ENCODE measurements at regions not wholly inside any gene's neighbourhood (a gene's known extent, or its start where the extent isn't known, plus 50 kb on each side); places are given as distances from the start of the nearest gene placed in this dataset.
"Not testable (repeated sequence)": the region's sequence is repeated elsewhere in the genome, so short reads cannot be mapped to it uniquely, and the experiment has no call there.

DNA sequence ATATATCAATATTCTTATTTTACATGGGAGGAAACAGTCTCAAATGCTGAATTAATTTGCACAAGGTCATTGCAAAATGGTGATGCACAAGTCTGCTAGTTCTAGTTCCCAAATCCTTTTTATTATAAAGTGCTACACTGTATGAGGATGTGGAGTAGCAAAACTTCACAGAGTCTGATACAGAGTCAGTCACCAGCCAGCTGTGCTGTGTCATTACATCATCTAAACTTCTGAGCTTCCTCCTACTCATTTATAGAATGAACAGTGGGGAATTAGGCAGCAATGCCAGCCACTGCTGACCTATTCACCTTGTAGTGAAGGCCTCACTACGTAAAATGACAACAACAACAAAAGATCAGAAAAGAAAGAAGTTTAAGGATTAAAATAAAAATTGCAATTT, 357.8 kb downstream of the TMEM167A start:
- Histone ChIP-seq H3K4me3 (no peak overlapping the region), H3K9me3 (no peaks in the 10 kb centered on the region), H3K36me3 (no peaks in the 10 kb centered on the region), H3K27me3 (no peaks in the 10 kb centered on the region), H3K27ac (no peak overlapping the region), H3K4me1 (peaks cover 0 to 18% (median 0%) of the 10 kb centered on the region in 4 donors)
- intact Hi-C loops (cut with DNase I; ENCODE audit: low total_unique reads): no loop called here
- DNase-seq: no peak
- TF ChIP-seq, protein P1, sequence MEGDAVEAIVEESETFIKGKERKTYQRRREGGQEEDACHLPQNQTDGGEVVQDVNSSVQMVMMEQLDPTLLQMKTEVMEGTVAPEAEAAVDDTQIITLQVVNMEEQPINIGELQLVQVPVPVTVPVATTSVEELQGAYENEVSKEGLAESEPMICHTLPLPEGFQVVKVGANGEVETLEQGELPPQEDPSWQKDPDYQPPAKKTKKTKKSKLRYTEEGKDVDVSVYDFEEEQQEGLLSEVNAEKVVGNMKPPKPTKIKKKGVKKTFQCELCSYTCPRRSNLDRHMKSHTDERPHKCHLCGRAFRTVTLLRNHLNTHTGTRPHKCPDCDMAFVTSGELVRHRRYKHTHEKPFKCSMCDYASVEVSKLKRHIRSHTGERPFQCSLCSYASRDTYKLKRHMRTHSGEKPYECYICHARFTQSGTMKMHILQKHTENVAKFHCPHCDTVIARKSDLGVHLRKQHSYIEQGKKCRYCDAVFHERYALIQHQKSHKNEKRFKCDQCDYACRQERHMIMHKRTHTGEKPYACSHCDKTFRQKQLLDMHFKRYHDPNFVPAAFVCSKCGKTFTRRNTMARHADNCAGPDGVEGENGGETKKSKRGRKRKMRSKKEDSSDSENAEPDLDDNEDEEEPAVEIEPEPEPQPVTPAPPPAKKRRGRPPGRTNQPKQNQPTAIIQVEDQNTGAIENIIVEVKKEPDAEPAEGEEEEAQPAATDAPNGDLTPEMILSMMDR (IDR thresholded peaks at IDR 0.05): no peak

DNA sequence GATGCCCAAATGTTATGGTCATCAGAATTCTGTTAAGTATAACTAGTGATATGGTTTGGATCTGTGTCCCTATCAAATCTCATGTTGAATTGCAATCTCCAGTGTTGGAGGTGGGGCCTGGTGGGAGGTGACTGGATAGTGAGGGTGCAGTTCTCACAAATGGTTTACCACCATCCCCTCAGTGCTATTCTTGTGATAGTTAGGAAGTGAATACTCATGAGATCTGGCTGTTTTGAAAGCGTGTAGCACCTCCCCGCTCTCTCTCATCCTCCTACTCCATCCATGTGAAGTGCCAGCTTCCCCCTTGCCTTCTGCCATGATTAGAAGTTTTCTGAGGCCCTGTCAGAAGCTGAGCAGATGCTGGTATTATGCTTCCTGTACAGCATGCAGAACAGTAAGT, 359.5 kb downstream of the TMEM167A start:
- Histone ChIP-seq H3K4me1 (peaks cover 0 to 18% (median 0%) of the 10 kb centered on the region in 4 donors), H3K36me3 (no peaks in the 10 kb centered on the region), H3K4me3 (no peak overlapping the region), H3K9me3 (no peaks in the 10 kb centered on the region), H3K27me3 (no peaks in the 10 kb centered on the region), H3K27ac (no peak overlapping the region)
- TF ChIP-seq, protein P1 (IDR thresholded peaks at IDR 0.05): no peak
- intact Hi-C loops (cut with DNase I; ENCODE audit: low total_unique reads): no loop called here
- no peak for DNase-seq

DNA sequence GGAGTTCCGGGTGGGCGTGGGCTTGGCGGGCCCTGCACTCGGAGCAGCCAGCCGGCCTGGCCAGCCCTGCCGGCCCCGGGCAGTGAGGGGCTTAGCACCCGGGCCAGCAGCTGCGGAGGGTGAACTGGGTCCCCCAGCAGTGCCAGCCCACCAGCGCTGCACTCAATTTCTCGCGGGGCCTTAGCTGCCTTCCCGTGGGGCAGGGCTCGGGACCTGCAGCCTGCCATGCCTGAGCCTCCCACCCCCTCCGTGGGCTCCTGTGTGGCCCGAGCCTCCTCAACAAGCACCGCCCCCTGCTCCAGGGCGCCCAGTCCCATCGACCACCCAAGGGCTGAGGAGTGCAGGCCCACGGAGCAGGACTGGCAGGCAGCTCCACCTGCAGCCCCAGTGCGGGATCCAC, 362.5 kb downstream of the TMEM167A start:
- H3K4me1 ChIP-seq; H3K27me3 ChIP-seq; DNase-seq; H3K9me3 ChIP-seq; H3K4me3 ChIP-seq; H3K27ac ChIP-seq; intact Hi-C loops (cut with DNase I; ENCODE audit: low total_unique reads); H3K36me3 ChIP-seq: not testable (repeated sequence)

DNA sequence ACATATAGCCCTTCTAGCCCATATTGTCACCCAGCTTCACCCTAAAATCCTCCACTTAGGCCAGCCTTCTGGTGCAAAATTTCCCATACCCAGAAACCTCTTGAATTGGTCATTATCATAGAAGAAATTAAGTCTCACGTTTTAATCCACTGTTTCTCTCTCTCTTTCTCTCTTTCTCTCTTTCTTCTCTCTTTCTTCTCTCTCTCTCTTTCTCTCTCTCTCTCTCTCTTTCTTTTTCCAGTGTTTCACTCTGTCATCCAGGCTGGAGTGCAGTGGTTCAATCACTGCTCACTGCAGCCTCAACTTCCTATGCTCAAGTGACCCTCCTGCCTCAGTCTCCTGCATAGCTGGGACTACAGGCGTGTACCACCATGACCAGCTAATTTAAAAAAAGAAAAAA, 363.4 kb downstream of the TMEM167A start:
- H3K36me3 ChIP-seq: no peaks in the 10 kb centered on the region
- TF ChIP-seq, protein P1 (IDR thresholded peaks at IDR 0.05): no peak
- no peaks in the 10 kb centered on the region for H3K9me3 ChIP-seq
- intact Hi-C loops (cut with DNase I; ENCODE audit: low total_unique reads): no loop called here
- H3K27ac ChIP-seq: no peak overlapping the region
- no peaks in the 10 kb centered on the region for H3K4me1 ChIP-seq
- no peaks in the 10 kb centered on the region for H3K27me3 ChIP-seq
- H3K4me3 ChIP-seq: no peak overlapping the region
- DNase-seq: no peak

DNA sequence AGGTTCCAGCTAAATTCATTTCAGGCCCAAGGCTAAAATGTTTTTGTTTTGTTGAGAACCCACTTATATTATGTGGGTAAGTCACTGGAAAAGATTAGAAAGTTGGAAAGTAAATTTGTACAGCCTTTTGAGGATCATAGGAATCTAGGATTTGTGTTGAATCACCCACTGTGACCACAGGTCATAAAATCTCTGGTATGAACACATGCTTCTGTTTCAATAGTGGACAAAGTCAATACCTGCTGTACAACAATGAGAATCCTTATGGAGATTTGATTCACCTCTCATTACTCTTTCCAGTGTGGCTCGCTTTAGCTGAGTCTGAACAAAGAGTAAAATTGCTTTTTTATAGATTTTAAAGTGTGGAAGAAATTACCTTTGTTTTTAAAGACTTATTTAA, 369.5 kb downstream of the TMEM167A start:
- Histone ChIP-seq H3K27ac (no peak overlapping the region), H3K4me1 (no peaks in the 10 kb centered on the region), H3K9me3 (peaks cover 0 to 3% (median 0%) of the 10 kb centered on the region in 3 donors), H3K4me3 (no peak overlapping the region), H3K36me3 (no peaks in the 10 kb centered on the region), H3K27me3 (no peaks in the 10 kb centered on the region)
- intact Hi-C loops (cut with DNase I; ENCODE audit: low total_unique reads): no loop called here
- no peak for DNase-seq
- TF ChIP-seq, protein P1 (IDR thresholded peaks at IDR 0.05): no peak

DNA sequence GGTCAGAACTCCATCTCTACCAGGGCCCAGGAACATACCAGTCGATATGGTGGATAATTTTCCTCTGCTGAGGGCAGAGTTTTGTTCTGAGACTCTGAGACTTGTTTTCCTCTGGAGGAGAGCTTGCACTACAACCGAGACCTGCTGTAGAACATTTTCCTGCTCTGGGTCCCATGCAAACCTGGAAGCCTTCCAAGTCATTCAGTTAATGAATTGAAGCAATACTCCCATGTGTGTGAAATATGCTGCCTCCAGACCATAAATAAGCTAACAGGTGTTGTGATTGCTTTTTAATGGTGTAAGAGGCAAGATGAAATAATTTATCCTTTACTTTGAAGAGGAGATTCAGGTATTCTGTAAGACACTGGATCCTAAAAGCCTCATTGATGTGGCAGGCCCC, 372.8 kb downstream of the TMEM167A start:
- Histone ChIP-seq H3K4me3 (no peak overlapping the region), H3K9me3 (peaks cover 0 to 3% (median 0%) of the 10 kb centered on the region in 3 donors), H3K36me3 (no peaks in the 10 kb centered on the region), H3K4me1 (peaks cover 0 to 13% (median 3%) of the 10 kb centered on the region in 4 donors), H3K27ac (no peak overlapping the region), H3K27me3 (no peaks in the 10 kb centered on the region)
- no peak for DNase-seq
- intact Hi-C loops (cut with DNase I; ENCODE audit: low total_unique reads): no loop called here
- TF ChIP-seq, protein P1 (IDR thresholded peaks at IDR 0.05): no peak

Measured in tibial artery (tissue), 4 donors.